GM23338 (cell line): ENCODE measurements at regions not wholly inside any gene's neighbourhood (a gene's known extent, or its start where the extent isn't known, plus 50 kb on each side); places are given as distances from the start of the nearest gene placed in this dataset.

Experiments used
- CTCF ChIP-seq, 2 experiments: fragments of 200-600 bp in 1 of 2; sonication (generic) in 1 of 2; conservative IDR thresholded peaks; 2 replicates each; pipeline versions ENCODE4 v1.5.1 to v1.6.1; 2016 to 2017; ENCODE audit warnings: antibody characterized with exemption in 2 of 2, low read depth in 2 of 2, mild to moderate bottlenecking in 2 of 2, moderate library complexity in 1 of 2
- EZH2phosphoT487 ChIP-seq: fragments of 200-600 bp; sonication (generic); IDR thresholded peaks from one replicate; pipeline ENCODE4 v1.8.1; 2018; ENCODE audit warnings: antibody characterized with exemption; ENCODE audit not compliant: unreplicated experiment
- JUNB ChIP-seq: IDR thresholded peaks from one replicate; pipeline ENCODE4 v1.6.1; 2016; ENCODE audit warnings: antibody characterized with exemption; ENCODE audit not compliant: unreplicated experiment
- POLR2AphosphoS5 ChIP-seq: IDR thresholded peaks from 2 replicates; pipeline ENCODE4 v1.6.1; 2016; ENCODE audit warnings: antibody characterized with exemption, low read depth
- STAT1 ChIP-seq: IDR thresholded peaks from one replicate; pipeline ENCODE4 v1.6.1; 2016; ENCODE audit warnings: antibody characterized with exemption; ENCODE audit not compliant: unreplicated experiment
- ZNF462 ChIP-seq: fragments of 250-450 bp; sonication (Bioruptor Pico); IDR thresholded peaks from 2 replicates; pipeline ENCODE4 v1.5.0; 2020; ENCODE audit warnings: mild to moderate bottlenecking, moderate library complexity

- no peak for TF ChIP-seq ZNF462 (CRISPR knock-in tag)
- no peak for TF ChIP-seq POLR2AphosphoS5
- TF ChIP-seq JUNB, result no peak
- no peak for TF ChIP-seq STAT1
- no peak for TF ChIP-seq CTCF (conservative IDR thresholded peaks at IDR 0.05; ENCODE audit: low read depth in 2 of 2)
- no peak for TF ChIP-seq EZH2phosphoT487
Observed at GRCh38 chr2:16139663-16140615, 199.6 kb downstream of the MYCN start (continued).
